ENCODE measurements at regions not wholly inside any gene's neighbourhood (a gene's known extent, or its start where the extent isn't known, plus 50 kb on each side); places are given as distances from the start of the nearest gene placed in this dataset.

DNA sequence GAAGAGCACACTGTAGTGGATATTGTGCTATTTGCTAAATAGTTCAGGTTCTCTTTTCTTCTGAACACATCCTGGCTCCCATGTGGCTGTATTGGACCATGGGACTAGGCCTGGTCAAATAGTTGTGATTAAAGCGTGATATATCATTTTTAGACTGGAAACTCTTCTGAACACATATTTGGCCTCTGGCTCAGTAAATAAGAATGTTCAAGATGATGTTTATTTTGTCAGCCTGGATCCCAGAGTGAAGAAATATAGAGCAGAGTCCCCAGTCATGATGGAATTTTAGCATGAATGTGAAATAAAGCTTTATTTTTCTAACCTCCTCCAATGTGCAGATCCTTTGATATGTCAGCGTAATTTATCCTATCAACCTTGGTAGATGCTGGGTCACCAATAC lies 542.6 kb downstream of the ADGRL2 start:
- TF ChIP-seq EZH2phosphoT487 (IDR thresholded peaks at IDR 0.05) (no peak), EZH2 (IDR thresholded peaks at IDR 0.05) (no peak)
- TF ChIP-seq, protein P1, sequence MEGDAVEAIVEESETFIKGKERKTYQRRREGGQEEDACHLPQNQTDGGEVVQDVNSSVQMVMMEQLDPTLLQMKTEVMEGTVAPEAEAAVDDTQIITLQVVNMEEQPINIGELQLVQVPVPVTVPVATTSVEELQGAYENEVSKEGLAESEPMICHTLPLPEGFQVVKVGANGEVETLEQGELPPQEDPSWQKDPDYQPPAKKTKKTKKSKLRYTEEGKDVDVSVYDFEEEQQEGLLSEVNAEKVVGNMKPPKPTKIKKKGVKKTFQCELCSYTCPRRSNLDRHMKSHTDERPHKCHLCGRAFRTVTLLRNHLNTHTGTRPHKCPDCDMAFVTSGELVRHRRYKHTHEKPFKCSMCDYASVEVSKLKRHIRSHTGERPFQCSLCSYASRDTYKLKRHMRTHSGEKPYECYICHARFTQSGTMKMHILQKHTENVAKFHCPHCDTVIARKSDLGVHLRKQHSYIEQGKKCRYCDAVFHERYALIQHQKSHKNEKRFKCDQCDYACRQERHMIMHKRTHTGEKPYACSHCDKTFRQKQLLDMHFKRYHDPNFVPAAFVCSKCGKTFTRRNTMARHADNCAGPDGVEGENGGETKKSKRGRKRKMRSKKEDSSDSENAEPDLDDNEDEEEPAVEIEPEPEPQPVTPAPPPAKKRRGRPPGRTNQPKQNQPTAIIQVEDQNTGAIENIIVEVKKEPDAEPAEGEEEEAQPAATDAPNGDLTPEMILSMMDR (IDR thresholded peaks at IDR 0.05), result no peak
